PC-9 (cell line): ENCODE measurements at regions not wholly inside any gene's neighbourhood (a gene's known extent, or its start where the extent isn't known, plus 50 kb on each side); places are given as distances from the start of the nearest gene placed in this dataset.

Source experiments
- CTCF ChIP-seq: fragments of 200-600 bp; sonication (generic); conservative IDR thresholded peaks from 2 replicates; pipeline ENCODE4 v1.6.1; 2017; ENCODE audit warnings: mixed run types, antibody characterized with exemption, mild to moderate bottlenecking, moderate library complexity
- EZH2 ChIP-seq: fragments of 200-600 bp; sonication (generic); IDR thresholded peaks from 2 replicates; pipeline ENCODE4 v1.8.0; 2017; ENCODE audit warnings: antibody characterized with exemption, low read depth

- no peak for TF ChIP-seq CTCF
- TF ChIP-seq EZH2, result no peak
Observed at GRCh38 chr4:67236318-67236717, 309.0 kb downstream of the CENPC start.
